GM12878 (cell line): ENCODE measurements at regions not wholly inside any gene's neighbourhood (a gene's known extent, or its start where the extent isn't known, plus 50 kb on each side); places are given as distances from the start of the nearest gene placed in this dataset.

ENCODE experiments used
- BHLHE40 ChIP-seq, 2 experiments: fragments of 450-650 bp in 1 of 2; IDR thresholded peaks; 2 replicates each; pipeline ENCODE4 v1.6.1; 2011 to 2017; ENCODE audit warnings: low read depth in 2 of 2, borderline replicate concordance in 1 of 2, improper control_type of control experiment in 1 of 2, low read length in 1 of 2, mild to moderate bottlenecking in 1 of 2
- POLR2A ChIP-seq: IDR thresholded peaks from 2 replicates; pipeline ENCODE4 v1.6.1; 2011; ENCODE audit warnings: low read depth, mild to moderate bottlenecking, low read length
- YY1 ChIP-seq: IDR thresholded peaks from 2 replicates; pipeline ENCODE4 v1.6.1; 2011; ENCODE audit warnings: low read depth, mild to moderate bottlenecking, low read length
- ZNF274 ChIP-seq: IDR thresholded peaks from one replicate; pipeline ENCODE4 v1.8.0; 2011; ENCODE audit not compliant: insufficient read length, insufficient read depth
- TF ChIP-seq, protein P1 (sequence below): IDR thresholded peaks from 2 replicates; pipeline ENCODE4 v1.6.1; 2012; ENCODE audit warnings: mild to moderate bottlenecking, low read depth, low read length
- TF ChIP-seq, protein P2 (sequence below), 3 experiments: IDR thresholded peaks in 2 of 3; conservative IDR thresholded peaks in 1 of 3; 2 replicates each; pipeline ENCODE4 v1.5.1; 2011; ENCODE audit warnings: low read depth in 3 of 3, low read length in 3 of 3, mild to moderate bottlenecking in 3 of 3, control low read depth in 2 of 3, moderate library complexity in 2 of 3, inconsistent platforms in 1 of 3, mixed read lengths in 1 of 3; ENCODE audit not compliant: control insufficient read depth in 2 of 3, insufficient read depth in 1 of 3; ENCODE audit errors: extremely low read depth in 1 of 3
- TF ChIP-seq, protein P3 (sequence below): fragments of 450-650 bp; formaldehyde crosslinking; IDR thresholded peaks from 2 replicates; pipeline ENCODE4 v1.4.0; 2022; ENCODE audit warnings: mild to moderate bottlenecking, moderate library complexity

GRCh38 chr7:1290679-1291356 lies 58.1 kb downstream of the UNCX start:
- TF ChIP-seq, protein P1, sequence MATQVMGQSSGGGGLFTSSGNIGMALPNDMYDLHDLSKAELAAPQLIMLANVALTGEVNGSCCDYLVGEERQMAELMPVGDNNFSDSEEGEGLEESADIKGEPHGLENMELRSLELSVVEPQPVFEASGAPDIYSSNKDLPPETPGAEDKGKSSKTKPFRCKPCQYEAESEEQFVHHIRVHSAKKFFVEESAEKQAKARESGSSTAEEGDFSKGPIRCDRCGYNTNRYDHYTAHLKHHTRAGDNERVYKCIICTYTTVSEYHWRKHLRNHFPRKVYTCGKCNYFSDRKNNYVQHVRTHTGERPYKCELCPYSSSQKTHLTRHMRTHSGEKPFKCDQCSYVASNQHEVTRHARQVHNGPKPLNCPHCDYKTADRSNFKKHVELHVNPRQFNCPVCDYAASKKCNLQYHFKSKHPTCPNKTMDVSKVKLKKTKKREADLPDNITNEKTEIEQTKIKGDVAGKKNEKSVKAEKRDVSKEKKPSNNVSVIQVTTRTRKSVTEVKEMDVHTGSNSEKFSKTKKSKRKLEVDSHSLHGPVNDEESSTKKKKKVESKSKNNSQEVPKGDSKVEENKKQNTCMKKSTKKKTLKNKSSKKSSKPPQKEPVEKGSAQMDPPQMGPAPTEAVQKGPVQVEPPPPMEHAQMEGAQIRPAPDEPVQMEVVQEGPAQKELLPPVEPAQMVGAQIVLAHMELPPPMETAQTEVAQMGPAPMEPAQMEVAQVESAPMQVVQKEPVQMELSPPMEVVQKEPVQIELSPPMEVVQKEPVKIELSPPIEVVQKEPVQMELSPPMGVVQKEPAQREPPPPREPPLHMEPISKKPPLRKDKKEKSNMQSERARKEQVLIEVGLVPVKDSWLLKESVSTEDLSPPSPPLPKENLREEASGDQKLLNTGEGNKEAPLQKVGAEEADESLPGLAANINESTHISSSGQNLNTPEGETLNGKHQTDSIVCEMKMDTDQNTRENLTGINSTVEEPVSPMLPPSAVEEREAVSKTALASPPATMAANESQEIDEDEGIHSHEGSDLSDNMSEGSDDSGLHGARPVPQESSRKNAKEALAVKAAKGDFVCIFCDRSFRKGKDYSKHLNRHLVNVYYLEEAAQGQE: no peak
- TF ChIP-seq, protein P2, sequence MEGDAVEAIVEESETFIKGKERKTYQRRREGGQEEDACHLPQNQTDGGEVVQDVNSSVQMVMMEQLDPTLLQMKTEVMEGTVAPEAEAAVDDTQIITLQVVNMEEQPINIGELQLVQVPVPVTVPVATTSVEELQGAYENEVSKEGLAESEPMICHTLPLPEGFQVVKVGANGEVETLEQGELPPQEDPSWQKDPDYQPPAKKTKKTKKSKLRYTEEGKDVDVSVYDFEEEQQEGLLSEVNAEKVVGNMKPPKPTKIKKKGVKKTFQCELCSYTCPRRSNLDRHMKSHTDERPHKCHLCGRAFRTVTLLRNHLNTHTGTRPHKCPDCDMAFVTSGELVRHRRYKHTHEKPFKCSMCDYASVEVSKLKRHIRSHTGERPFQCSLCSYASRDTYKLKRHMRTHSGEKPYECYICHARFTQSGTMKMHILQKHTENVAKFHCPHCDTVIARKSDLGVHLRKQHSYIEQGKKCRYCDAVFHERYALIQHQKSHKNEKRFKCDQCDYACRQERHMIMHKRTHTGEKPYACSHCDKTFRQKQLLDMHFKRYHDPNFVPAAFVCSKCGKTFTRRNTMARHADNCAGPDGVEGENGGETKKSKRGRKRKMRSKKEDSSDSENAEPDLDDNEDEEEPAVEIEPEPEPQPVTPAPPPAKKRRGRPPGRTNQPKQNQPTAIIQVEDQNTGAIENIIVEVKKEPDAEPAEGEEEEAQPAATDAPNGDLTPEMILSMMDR (IDR thresholded peaks at IDR 0.05 in 2 of 3, conservative IDR thresholded peaks at IDR 0.05 in 1 of 3; ENCODE audit: control insufficient read depth in 2 of 3, extremely low read depth in 1 of 3, insufficient read depth in 1 of 3, low read depth in 3 of 3, low read length in 3 of 3): no peak
- TF ChIP-seq ZNF274: no peak
- TF ChIP-seq POLR2A: no peak
- no peak for TF ChIP-seq BHLHE40 (IDR thresholded peaks at IDR 0.05; ENCODE audit: borderline replicate concordance in 1 of 2, low read depth in 2 of 2, low read length in 1 of 2)
- TF ChIP-seq YY1: no peak
- TF ChIP-seq, protein P3, sequence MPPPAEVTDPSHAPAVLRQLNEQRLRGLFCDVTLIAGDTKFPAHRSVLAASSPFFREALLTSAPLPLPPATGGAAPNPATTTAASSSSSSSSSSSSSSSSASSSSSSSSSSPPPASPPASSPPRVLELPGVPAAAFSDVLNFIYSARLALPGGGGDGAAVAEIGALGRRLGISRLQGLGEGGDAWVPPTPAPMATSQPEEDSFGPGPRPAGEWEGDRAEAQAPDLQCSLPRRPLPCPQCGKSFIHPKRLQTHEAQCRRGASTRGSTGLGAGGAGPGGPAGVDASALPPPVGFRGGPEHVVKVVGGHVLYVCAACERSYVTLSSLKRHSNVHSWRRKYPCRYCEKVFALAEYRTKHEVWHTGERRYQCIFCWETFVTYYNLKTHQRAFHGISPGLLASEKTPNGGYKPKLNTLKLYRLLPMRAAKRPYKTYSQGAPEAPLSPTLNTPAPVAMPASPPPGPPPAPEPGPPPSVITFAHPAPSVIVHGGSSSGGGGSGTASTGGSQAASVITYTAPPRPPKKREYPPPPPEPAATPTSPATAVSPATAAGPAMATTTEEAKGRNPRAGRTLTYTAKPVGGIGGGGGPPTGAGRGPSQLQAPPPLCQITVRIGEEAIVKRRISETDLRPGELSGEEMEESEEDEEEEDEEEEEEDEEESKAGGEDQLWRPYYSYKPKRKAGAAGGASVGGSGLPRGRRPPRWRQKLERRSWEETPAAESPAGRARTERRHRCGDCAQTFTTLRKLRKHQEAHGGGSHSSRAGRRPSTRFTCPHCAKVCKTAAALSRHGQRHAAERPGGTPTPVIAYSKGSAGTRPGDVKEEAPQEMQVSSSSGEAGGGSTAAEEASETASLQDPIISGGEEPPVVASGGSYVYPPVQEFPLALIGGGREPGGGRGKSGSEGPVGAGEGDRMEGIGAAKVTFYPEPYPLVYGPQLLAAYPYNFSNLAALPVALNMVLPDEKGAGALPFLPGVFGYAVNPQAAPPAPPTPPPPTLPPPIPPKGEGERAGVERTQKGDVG (CRISPR knock-in tag): no peak
